H1 (cell line): ENCODE measurements at regions not wholly inside any gene's neighbourhood (a gene's known extent, or its start where the extent isn't known, plus 50 kb on each side); places are given as distances from the start of the nearest gene placed in this dataset.

Source experiments
- CTCF ChIA-PET: fragments of 300-600 bp; sonication (Branson Sonifier 250); formaldehyde crosslinking; loops from one replicate; lab custom pipeline; 2021; ENCODE audit not compliant: partially characterized antibody; lab: Charles Lee
- POLR2A ChIA-PET: fragments of 300-600 bp; sonication (Branson Sonifier 250); formaldehyde crosslinking; loops from one replicate; lab custom pipeline; 2021; ENCODE audit warnings: inconsistent platforms; ENCODE audit not compliant: partially characterized antibody; lab: Charles Lee
- DNase-seq, 2 experiments: peaks; one replicate each; pipeline versions ENCODE4 v3.0.0 to v3.0.0-alpha.2; 2010 to 2022; ENCODE audit warnings: low spot score in 2 of 2, low read depth in 1 of 2, mixed read lengths in 1 of 2
- FAIRE-seq: peaks from 2 replicates; lab custom pipeline; 2011; peaks lifted over from hg19 to GRCh38; lab: Jason Lieb, UNC
- H2AFZ ChIP-seq: 2 replicates; pipeline ENCODE4 v1.8.1; 2012; ENCODE audit warnings: low read length, inconsistent platforms
- H2AK5ac ChIP-seq: 2 replicates; pipeline ENCODE4 v1.6.1; 2013; ENCODE audit warnings: low read depth, low read length
- H2BK120ac ChIP-seq: replicated peaks from 2 replicates; pipeline ENCODE3; 2013; ENCODE audit warnings: low read depth, low read length, inconsistent platforms
- H2BK12ac ChIP-seq: 2 replicates; pipeline ENCODE4 v1.6.1; 2013; ENCODE audit warnings: low read depth, low read length
- H2BK15ac ChIP-seq: 2 replicates; pipeline ENCODE4 v1.6.1; 2013; ENCODE audit warnings: low read length
- H2BK20ac ChIP-seq: 2 replicates; pipeline ENCODE4 v1.6.1; 2013; ENCODE audit warnings: low read length
- H2BK5ac ChIP-seq: 2 replicates; pipeline ENCODE4 v1.6.1; 2013; ENCODE audit warnings: low read depth, low read length
- H3K14ac ChIP-seq: 2 replicates; pipeline ENCODE4 v1.6.1; 2013; ENCODE audit warnings: inconsistent platforms; ENCODE audit not compliant: insufficient read length
- H3K18ac ChIP-seq: 2 replicates; pipeline ENCODE4 v1.6.1; 2013; ENCODE audit warnings: low read length; ENCODE audit errors: extremely low read depth
- H3K23ac ChIP-seq: 2 replicates; pipeline ENCODE4 v1.6.1; 2013; ENCODE audit warnings: inconsistent platforms; ENCODE audit not compliant: insufficient read length
- H3K23me2 ChIP-seq: 2 replicates; pipeline ENCODE4 v1.6.1; 2013; ENCODE audit warnings: low read depth, low read length
- H3K27ac ChIP-seq: 2 replicates; pipeline ENCODE4 v1.6.1; 2011; ENCODE audit warnings: low read depth, low read length, inconsistent platforms
- H3K27me3 ChIP-seq, 4 experiments: replicated peaks in 1 of 4; 1 replicate in 1 of 4; 2 replicates in 3 of 4; pipeline versions ENCODE4 v1.6.1 to v1.8.1; 2011 to 2013; ENCODE audit warnings: low read length in 3 of 4, mild to moderate bottlenecking in 3 of 4, inconsistent platforms in 2 of 4, mixed read lengths in 2 of 4, moderate library complexity in 1 of 4; ENCODE audit not compliant: control insufficient read depth in 3 of 4, insufficient read depth in 3 of 4; ENCODE audit errors: extremely low read depth in 1 of 4
- H3K36me3 ChIP-seq, 4 experiments: 2 replicates each; pipeline versions ENCODE4 v1.6.1 to v1.8.1; 2011 to 2013; ENCODE audit warnings: mild to moderate bottlenecking in 4 of 4, low read length in 3 of 4, moderate library complexity in 2 of 4, control low read depth in 1 of 4, inconsistent platforms in 1 of 4; ENCODE audit not compliant: insufficient read depth in 4 of 4, control insufficient read depth in 2 of 4
- H3K4ac ChIP-seq: replicated peaks from 2 replicates; pipeline ENCODE3; 2013; ENCODE audit warnings: low read length, low read depth, mixed read lengths, inconsistent platforms; ENCODE audit not compliant: insufficient read length
- H3K4me1 ChIP-seq, 4 experiments: replicated peaks in 1 of 4; 1 replicate in 1 of 4; 2 replicates in 3 of 4; pipeline versions ENCODE4 v1.6.1 to v1.8.1; 2011 to 2013; ENCODE audit warnings: low read length in 3 of 4, inconsistent platforms in 2 of 4, mixed read lengths in 1 of 4; ENCODE audit not compliant: insufficient read depth in 4 of 4, control insufficient read depth in 3 of 4
- H3K4me2 ChIP-seq, 2 experiments: 2 replicates each; pipeline versions ENCODE4 v1.6.1 to v1.8.1; 2011 to 2013; ENCODE audit warnings: low read depth in 2 of 2, low read length in 2 of 2, control low read depth in 1 of 2, inconsistent platforms in 1 of 2, mild to moderate bottlenecking in 1 of 2; ENCODE audit not compliant: insufficient read depth in 1 of 2
- H3K4me3 ChIP-seq, 4 experiments: fragments of 200-600, 300-600 bp in 1 of 4; sonication (generic), shearing (Covaris generic), sonication (Bioruptor Twin) in 1 of 4; 2 replicates each; pipeline versions ENCODE4 v1.5.1 to v1.8.1; 2011 to 2016; ENCODE audit warnings: low read length in 4 of 4, low read depth in 3 of 4, control low read depth in 2 of 4, inconsistent platforms in 2 of 4, mild to moderate bottlenecking in 2 of 4, mixed read lengths in 1 of 4, moderate library complexity in 1 of 4; ENCODE audit not compliant: insufficient read depth in 2 of 4; ENCODE audit errors: extremely low read depth in 1 of 4
- H3K56ac ChIP-seq: replicated peaks from 2 replicates; pipeline ENCODE3; 2013; ENCODE audit warnings: low read depth, mild to moderate bottlenecking, mixed read lengths, low read length, inconsistent platforms; ENCODE audit not compliant: insufficient read length
- H3K79me1 ChIP-seq: 2 replicates; pipeline ENCODE4 v1.6.1; 2013; ENCODE audit warnings: low read depth, low read length, control low read depth
- H3K79me2 ChIP-seq, 2 experiments: 2 replicates each; pipeline versions ENCODE4 v1.6.1 to v1.8.1; 2012 to 2013; ENCODE audit warnings: low read length in 2 of 2, mild to moderate bottlenecking in 2 of 2, inconsistent platforms in 1 of 2; ENCODE audit not compliant: insufficient read depth in 2 of 2, control insufficient read depth in 1 of 2
- H3K9ac ChIP-seq, 4 experiments: replicated peaks in 1 of 4; 1 replicate in 1 of 4; 2 replicates in 3 of 4; pipeline versions ENCODE4 v1.6.1 to v1.8.1; 2011 to 2013; ENCODE audit warnings: low read depth in 3 of 4, low read length in 3 of 4, control low read depth in 2 of 4, mild to moderate bottlenecking in 2 of 4, moderate library complexity in 2 of 4, inconsistent platforms in 1 of 4; ENCODE audit errors: extremely low read depth in 1 of 4
- H3K9me3 ChIP-seq, 2 experiments: 2 replicates each; pipeline versions ENCODE4 v1.6.1 to v1.8.1; 2012 to 2013; ENCODE audit warnings: mild to moderate bottlenecking in 2 of 2, moderate library complexity in 2 of 2, control low read depth in 1 of 2, inconsistent platforms in 1 of 2, low read depth in 1 of 2, low read length in 1 of 2, mixed read lengths in 1 of 2; ENCODE audit not compliant: insufficient read depth in 2 of 2
- H4K20me1 ChIP-seq, 2 experiments: replicated peaks in 1 of 2; 2 replicates each; pipeline versions ENCODE3 to v1.8.1; 2011 to 2013; ENCODE audit warnings: inconsistent platforms in 2 of 2, low read length in 2 of 2, mild to moderate bottlenecking in 1 of 2; ENCODE audit not compliant: insufficient read depth in 2 of 2, control insufficient read depth in 1 of 2
- H4K5ac ChIP-seq: 2 replicates; pipeline ENCODE4 v1.6.1; 2013; ENCODE audit warnings: low read length, low read depth, mixed read lengths, inconsistent platforms; ENCODE audit not compliant: insufficient read length
- H4K8ac ChIP-seq: 2 replicates; pipeline ENCODE4 v1.8.0; 2013; ENCODE audit warnings: mild to moderate bottlenecking, moderate library complexity, low read length, inconsistent platforms; ENCODE audit not compliant: insufficient read depth; ENCODE audit errors: extremely low read depth
- H4K91ac ChIP-seq: replicated peaks from 2 replicates; pipeline ENCODE3; 2013; ENCODE audit warnings: low read length, mixed read lengths, inconsistent platforms; ENCODE audit not compliant: insufficient read length
- ASH2L ChIP-seq: fragments of 200-600, 300-600 bp; sonication (generic); IDR thresholded peaks from one replicate; pipeline ENCODE4 v1.7.1; 2017; ENCODE audit warnings: low read length
- FOSL1 ChIP-seq: IDR thresholded peaks from 2 replicates; pipeline ENCODE4 v1.6.1; 2011; ENCODE audit warnings: mild to moderate bottlenecking, low read depth, low read length, moderate library complexity; ENCODE audit not compliant: insufficient read depth
- RXRA ChIP-seq: IDR thresholded peaks from 2 replicates; pipeline ENCODE4 v1.6.1; 2011; ENCODE audit warnings: low read depth, mild to moderate bottlenecking, low read length, moderate library complexity; ENCODE audit not compliant: insufficient read depth
- SIRT6 ChIP-seq: IDR thresholded peaks from one replicate; pipeline ENCODE4 v1.7.1; 2012; ENCODE audit warnings: low read length, inconsistent platforms
- TBP ChIP-seq: IDR thresholded peaks from 2 replicates; pipeline ENCODE4 v1.6.1; 2011; ENCODE audit warnings: low read depth, low read length, improper control_type of control experiment
- YY1 ChIP-seq: IDR thresholded peaks from 2 replicates; pipeline ENCODE4 v1.6.1; 2011; ENCODE audit warnings: low read depth, mild to moderate bottlenecking, low read length
- WGBS, 2 experiments: shearing (Covaris generic) in 1 of 2; methylation state at CpG; one replicate each; pipeline versions ENCODE4 v1.1.6 to v1.1.7; 2013 to 2015; ENCODE audit warnings: low lambda C conversion rate in 2 of 2, mixed read lengths in 2 of 2, inconsistent platforms in 1 of 2, low coverage in 1 of 2, missing lambda C conversion rate in 1 of 2; ENCODE audit not compliant: insufficient replicate concordance in 2 of 2, insufficient coverage in 1 of 2, insufficient read length in 1 of 2; ENCODE audit errors: extremely low coverage in 1 of 2, missing lambda C conversion rate in 1 of 2; 5-methylcytosine and 5-hydroxymethylcytosine counted together

DNA sequence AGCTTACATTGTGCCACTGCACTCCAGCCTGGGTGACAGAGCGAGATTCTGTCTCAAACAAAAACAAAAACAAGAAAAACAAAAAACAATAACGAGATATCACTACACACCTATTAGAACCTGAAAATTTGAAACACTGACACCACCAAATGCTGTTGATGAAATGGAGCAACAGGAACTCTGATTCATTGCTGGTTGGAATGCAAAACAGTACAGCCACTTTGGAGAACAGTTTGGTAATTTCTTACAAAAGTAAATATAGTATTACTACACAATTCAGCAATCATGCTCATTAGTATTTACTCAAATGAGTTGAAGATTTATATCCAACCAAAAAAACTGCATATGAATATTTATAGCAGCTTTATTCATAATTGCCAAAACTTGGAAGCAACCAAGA, 135.8 kb upstream of the AKIRIN2 start:
- Histone ChIP-seq H2BK12ac (no peak overlapping the region), H2BK120ac (no peak overlapping the region), H3K9me3 (no peaks in the 10 kb centered on the region; a peak in 1 of 4 replicates), H2BK20ac (no peak overlapping the region), H3K79me2 (no peaks in the 10 kb centered on the region), H3K4me1 (no peaks in the 10 kb centered on the region), H3K23me2 (no peaks in the 10 kb centered on the region), H3K9ac (no peak overlapping the region), H2BK5ac (no peak overlapping the region), H3K4me3 (no peak overlapping the region), H4K91ac (no peak overlapping the region), H3K4me2 (no peak overlapping the region), H3K27me3 (no peaks in the 10 kb centered on the region), H3K79me1 (no peaks in the 10 kb centered on the region), H3K56ac (no peak overlapping the region), H3K23ac (no peak overlapping the region), H3K14ac (no peak overlapping the region), H3K27ac (no peak overlapping the region), H4K20me1 (no peaks in the 10 kb centered on the region), H4K8ac (no peak overlapping the region), H3K18ac (no peak overlapping the region), H3K36me3 (no peaks in the 10 kb centered on the region), H3K4ac (no peak overlapping the region), H4K5ac (no peak overlapping the region), H2AFZ (no peak overlapping the region), H2BK15ac (no peak overlapping the region), H2AK5ac (no peak overlapping the region)
- DNase-seq (no peak), FAIRE-seq (no peak)
- WGBS, 2 experiments: 60% methylated on average over 2 of the region's 2 CpGs; no CpG with 5 or more reads in 1 of the 2 experiments
- ChIA-PET CTCF (no interaction called here), POLR2A (no interaction called here)
- TF ChIP-seq RXRA (no peak), ASH2L (no peak), FOSL1 (no peak), SIRT6 (no peak), TBP (no peak), YY1 (no peak)
